Activated CD8-positive, alpha-beta T cell treated with anti-CD3 and anti-CD28 coated beads, Interleukin-2, amount 10 ng/mL, durations not matched to agents 7 days and 5 days (primary cell): ENCODE measurements at regions not wholly inside any gene's neighbourhood (a gene's known extent, or its start where the extent isn't known, plus 50 kb on each side); places are given as distances from the start of the nearest gene placed in this dataset.

ENCODE experiments used
- ATAC-seq: fragments of 150-1000 bp; cut with Tn5 transposase; one replicate; pipeline ENCODE4 v1.10.0; 2021; ENCODE audit warnings: moderate library complexity
- CTCF ChIA-PET: fragments of 350-600 bp; sonication (Branson Sonifier 250); formaldehyde crosslinking; loops from one replicate; lab custom pipeline; 2021; ENCODE audit warnings: antibody characterized with exemption; lab: Charles Lee
- POLR2A ChIA-PET: fragments of 350-600 bp; sonication (Branson Sonifier 250); formaldehyde crosslinking; loops from one replicate; lab custom pipeline; 2021; ENCODE audit warnings: antibody characterized with exemption; lab: Charles Lee
- DNase-seq: peaks from one replicate; pipeline ENCODE4 v3.0.0-alpha.2; 2020
- H3K27ac Mint-ChIP-seq: one replicate; pipeline ENCODE4 v1.8.0; 2021; ENCODE audit warnings: mild to moderate bottlenecking, mixed read lengths
- H3K27me3 Mint-ChIP-seq: one replicate; pipeline ENCODE4 v1.8.0; 2021; ENCODE audit warnings: low read depth, mixed read lengths
- H3K36me3 Mint-ChIP-seq: one replicate; pipeline ENCODE4 v1.8.0; 2021; ENCODE audit warnings: low read depth, mixed read lengths
- H3K4me1 Mint-ChIP-seq: one replicate; pipeline ENCODE4 v1.8.0; 2021; ENCODE audit warnings: low read depth, mixed read lengths
- H3K4me3 Mint-ChIP-seq: one replicate; pipeline ENCODE4 v1.8.0; 2021; ENCODE audit warnings: mild to moderate bottlenecking, mixed read lengths
- H3K9me3 Mint-ChIP-seq: one replicate; pipeline ENCODE4 v1.8.0; 2022; ENCODE audit warnings: mixed read lengths; ENCODE audit not compliant: insufficient read depth

DNA sequence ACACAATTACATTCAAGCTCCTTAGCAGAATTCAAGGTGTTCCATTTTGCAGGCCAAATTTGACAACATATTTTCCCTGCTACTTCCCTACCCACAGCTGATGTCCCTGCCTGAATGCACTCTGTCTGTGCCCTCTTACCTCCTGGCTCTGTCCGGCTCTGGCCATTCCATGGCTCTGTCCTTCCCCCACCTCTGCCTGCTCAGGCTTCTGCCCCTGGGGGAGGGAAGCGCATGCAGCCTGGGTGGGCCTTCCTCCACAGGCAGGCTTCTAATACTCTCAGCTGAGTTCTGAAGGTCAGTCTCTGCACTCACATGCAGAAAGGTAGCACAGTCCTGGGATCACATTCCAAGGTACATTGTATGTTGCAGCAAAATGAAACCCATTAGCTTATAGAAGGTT, 113.6 kb upstream of the CACNA2D3 start:
- H3K9me3 Mint-ChIP-seq = no peaks in the 10 kb centered on the region
- H3K27ac Mint-ChIP-seq = no peak overlapping the region
- H3K27me3 Mint-ChIP-seq = no peaks in the 10 kb centered on the region
- no peaks in the 10 kb centered on the region for H3K4me1 Mint-ChIP-seq
- DNase-seq (no peak), ATAC-seq (no peak)
- H3K36me3 Mint-ChIP-seq = no peaks in the 10 kb centered on the region
- H3K4me3 Mint-ChIP-seq = no peak overlapping the region
- ChIA-PET CTCF (no interaction called here), POLR2A (no interaction called here)

DNA sequence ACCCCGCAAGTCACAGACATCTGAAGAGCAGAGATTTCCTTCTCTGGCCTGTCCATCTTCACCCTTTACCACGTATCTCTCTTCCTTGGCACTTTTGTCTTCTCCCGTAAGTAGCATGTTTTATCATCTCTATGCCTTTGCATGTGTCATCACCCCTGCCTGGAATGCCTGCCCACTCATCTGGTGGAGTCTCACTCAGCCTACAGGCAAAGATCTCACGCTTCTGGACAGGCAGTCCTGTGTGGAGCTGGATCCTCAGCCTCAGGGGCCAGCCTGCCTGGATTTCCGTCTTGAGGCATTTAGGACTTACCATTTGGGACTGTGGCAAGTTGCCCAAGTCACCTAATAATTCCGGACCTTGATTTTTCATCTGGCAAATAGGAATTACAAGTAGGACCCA, 114.3 kb upstream of the CACNA2D3 start:
- Mint-ChIP-seq H3K27ac (no peak overlapping the region), H3K4me1 (no peaks in the 10 kb centered on the region), H3K4me3 (no peak overlapping the region), H3K9me3 (no peaks in the 10 kb centered on the region), H3K36me3 (no peaks in the 10 kb centered on the region), H3K27me3 (no peaks in the 10 kb centered on the region)
- ChIA-PET CTCF (no interaction called here), POLR2A (no interaction called here)
- DNase-seq = no peak
- ATAC-seq = no peak

DNA sequence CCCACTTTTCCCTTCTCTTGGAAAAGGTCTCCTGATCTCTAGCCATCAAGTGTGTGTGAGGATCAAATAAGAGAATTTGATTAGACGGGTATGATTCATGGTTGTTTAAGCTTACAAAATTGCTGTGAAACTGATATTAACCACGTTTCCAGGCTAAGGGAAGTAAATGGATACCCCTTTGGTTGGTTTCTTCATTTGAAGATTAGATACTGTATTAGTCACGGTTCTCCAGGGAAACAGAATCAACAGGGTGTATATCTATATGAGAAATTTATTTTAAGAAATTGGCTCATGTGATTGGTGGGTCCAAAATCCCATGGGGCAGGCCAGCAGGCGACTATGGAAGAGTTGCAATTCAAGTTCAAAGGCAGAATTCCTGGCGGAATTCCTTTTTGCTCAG, 112.7 kb upstream of the SELENOK start:
- no peaks in the 10 kb centered on the region for H3K27me3 Mint-ChIP-seq
- ChIA-PET CTCF (no interaction called here), POLR2A (no interaction called here)
- DNase-seq (no peak), ATAC-seq (no peak)
- H3K36me3 Mint-ChIP-seq = no peaks in the 10 kb centered on the region
- H3K27ac Mint-ChIP-seq = no peak overlapping the region
- H3K4me1 Mint-ChIP-seq = no peaks in the 10 kb centered on the region
- H3K9me3 Mint-ChIP-seq = no peaks in the 10 kb centered on the region
- no peak overlapping the region for H3K4me3 Mint-ChIP-seq

DNA sequence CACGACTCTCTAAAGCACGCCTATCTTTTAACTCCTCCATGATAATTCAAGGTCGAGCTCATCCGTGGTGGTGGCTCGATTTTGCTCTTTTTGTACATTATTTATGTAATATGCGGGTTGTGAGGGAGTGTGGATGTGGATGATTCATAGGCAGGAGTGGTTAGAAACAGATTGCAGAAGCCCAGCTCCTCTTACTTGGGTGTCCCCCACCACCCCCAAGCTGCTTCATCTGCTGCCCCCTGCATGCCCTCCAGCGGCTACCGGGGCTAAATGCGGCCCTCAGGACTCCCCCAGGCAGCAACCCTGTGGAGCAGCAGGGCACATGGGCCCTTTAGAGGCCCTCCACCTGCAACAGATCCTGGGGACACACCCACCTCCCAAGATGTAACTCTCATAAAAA, 111.5 kb upstream of the SELENOK start:
- Mint-ChIP-seq H3K36me3 (no peaks in the 10 kb centered on the region), H3K4me1 (no peaks in the 10 kb centered on the region), H3K27me3 (peaks cover 3% of the 10 kb centered on the region), H3K9me3 (no peaks in the 10 kb centered on the region), H3K4me3 (no peak overlapping the region), H3K27ac (no peak overlapping the region)
- CTCF ChIA-PET = no interaction called here
- DNase-seq (no peak), ATAC-seq (no peak)
- POLR2A ChIA-PET = no interaction called here

DNA sequence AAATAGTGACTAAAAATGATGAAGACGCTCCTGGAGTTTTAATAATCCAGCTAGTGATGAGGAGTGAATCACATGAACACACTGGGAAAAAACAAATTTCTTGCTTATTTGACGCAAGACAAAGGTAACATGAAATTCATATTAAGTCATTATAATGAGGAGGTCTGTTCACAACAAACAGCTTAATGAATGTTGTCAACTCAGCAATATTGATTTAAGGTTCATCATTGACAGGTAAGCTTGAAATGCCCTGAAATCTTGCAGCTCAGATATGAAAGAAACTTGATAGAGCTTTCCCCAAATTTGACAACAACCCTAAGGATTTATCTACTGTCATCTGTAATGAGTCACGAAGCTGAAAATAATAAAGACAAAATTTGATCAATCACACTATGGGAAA, 108.1 kb upstream of the SELENOK start:
- H3K9me3 Mint-ChIP-seq = no peaks in the 10 kb centered on the region
- CTCF ChIA-PET = no interaction called here
- no peak overlapping the region for H3K4me3 Mint-ChIP-seq
- no peak overlapping the region for H3K27ac Mint-ChIP-seq
- peaks cover 3% of the 10 kb centered on the region for H3K27me3 Mint-ChIP-seq
- DNase-seq (no peak), ATAC-seq (no peak)
- POLR2A ChIA-PET = no interaction called here
- no peaks in the 10 kb centered on the region for H3K4me1 Mint-ChIP-seq
- no peaks in the 10 kb centered on the region for H3K36me3 Mint-ChIP-seq

DNA sequence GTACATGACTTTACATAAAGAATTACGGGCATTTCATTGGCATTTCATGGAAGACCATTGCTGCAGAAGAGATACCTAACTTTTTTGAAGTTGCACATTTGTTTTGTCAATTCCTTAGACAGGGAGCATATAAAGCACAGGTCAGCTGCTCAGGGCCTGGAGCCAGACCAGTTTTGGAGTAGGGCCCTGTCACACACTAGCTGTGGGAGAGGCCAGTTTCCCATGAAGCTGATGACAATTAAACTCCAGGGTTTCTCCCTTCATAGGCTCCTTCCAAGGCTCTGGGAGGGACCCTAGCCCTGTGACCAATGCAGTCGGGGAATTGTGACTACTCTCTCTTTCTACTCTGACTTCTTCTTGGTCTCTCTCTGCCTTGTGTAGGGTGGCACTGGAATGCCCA, 107.3 kb upstream of the SELENOK start:
- H3K4me3 Mint-ChIP-seq = no peak overlapping the region
- no peaks in the 10 kb centered on the region for H3K9me3 Mint-ChIP-seq
- no peaks in the 10 kb centered on the region for H3K4me1 Mint-ChIP-seq
- H3K27me3 Mint-ChIP-seq = peaks cover 3% of the 10 kb centered on the region
- DNase-seq (no peak), ATAC-seq (no peak)
- H3K27ac Mint-ChIP-seq = no peak overlapping the region
- ChIA-PET POLR2A (no interaction called here), CTCF (no interaction called here)
- H3K36me3 Mint-ChIP-seq = no peaks in the 10 kb centered on the region

DNA sequence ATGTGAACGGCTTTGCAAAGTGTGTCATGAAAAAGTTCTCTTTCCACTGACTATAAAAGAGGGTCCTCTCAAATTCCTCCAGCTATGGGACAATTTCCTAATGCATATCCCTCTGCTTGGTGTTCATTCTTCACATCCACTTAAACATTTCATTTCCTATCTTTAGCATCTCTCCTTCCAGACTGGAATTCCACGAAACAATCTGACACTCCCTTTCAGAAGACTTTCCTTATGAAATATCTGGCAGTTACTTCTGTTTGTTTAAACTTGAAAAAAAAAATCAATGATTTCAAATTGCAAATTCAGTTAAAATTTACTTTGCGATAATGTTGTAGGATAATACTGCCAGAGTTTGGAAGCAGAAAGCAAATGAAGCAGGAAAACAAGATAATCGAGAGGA, 105.8 kb upstream of the SELENOK start:
- Mint-ChIP-seq H3K4me3 (no peak overlapping the region), H3K27ac (no peak overlapping the region), H3K9me3 (no peaks in the 10 kb centered on the region), H3K4me1 (no peaks in the 10 kb centered on the region), H3K36me3 (no peaks in the 10 kb centered on the region), H3K27me3 (peaks cover 3% of the 10 kb centered on the region)
- CTCF ChIA-PET = no interaction called here
- DNase-seq (no peak), ATAC-seq (no peak)
- POLR2A ChIA-PET = no interaction called here

DNA sequence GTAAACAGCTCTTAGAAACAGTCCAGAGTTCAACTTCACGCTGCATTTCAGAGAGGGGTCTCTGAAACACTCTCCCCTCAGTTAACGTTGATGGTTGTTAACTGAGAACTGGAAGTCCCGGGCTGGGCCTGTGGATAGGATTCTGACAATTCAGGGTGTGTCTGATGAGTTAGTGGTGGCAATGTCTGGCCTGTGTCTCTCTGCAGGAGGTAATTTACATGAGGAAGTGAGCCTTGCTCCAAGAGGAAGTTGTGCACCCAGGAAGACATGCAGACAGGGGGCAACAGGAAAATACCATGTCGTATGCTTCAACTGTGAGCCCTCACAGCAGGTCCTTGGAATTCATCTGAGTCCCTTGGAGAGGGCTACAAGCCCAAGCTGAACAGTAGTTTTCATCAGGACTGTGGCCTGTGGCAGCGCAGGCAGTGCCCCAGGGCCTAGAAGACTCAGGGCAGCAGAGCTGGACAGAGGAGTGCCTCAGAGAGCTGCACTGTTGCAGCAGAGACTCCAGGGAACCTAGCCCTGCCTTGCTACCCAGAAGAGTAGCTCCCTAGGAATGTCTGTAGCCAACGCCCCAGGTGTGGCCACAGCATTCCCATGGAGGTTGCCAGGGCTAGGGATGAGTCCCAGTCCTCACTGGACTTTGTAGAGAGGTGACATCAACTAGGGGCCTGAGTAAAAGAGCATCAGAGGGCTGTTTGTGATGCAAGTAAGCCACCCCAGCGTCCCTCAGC, 104.6 kb upstream of the SELENOK start:
- H3K36me3 Mint-ChIP-seq = no peaks in the 10 kb centered on the region
- no peaks in the 10 kb centered on the region for H3K9me3 Mint-ChIP-seq
- no peaks in the 10 kb centered on the region for H3K4me1 Mint-ChIP-seq
- H3K27me3 Mint-ChIP-seq = peaks cover 3% of the 10 kb centered on the region
- ATAC-seq (no peak), DNase-seq (no peak)
- H3K27ac Mint-ChIP-seq = no peak overlapping the region
- H3K4me3 Mint-ChIP-seq = no peak overlapping the region
- ChIA-PET POLR2A (no interaction called here), CTCF (no interaction called here)

DNA sequence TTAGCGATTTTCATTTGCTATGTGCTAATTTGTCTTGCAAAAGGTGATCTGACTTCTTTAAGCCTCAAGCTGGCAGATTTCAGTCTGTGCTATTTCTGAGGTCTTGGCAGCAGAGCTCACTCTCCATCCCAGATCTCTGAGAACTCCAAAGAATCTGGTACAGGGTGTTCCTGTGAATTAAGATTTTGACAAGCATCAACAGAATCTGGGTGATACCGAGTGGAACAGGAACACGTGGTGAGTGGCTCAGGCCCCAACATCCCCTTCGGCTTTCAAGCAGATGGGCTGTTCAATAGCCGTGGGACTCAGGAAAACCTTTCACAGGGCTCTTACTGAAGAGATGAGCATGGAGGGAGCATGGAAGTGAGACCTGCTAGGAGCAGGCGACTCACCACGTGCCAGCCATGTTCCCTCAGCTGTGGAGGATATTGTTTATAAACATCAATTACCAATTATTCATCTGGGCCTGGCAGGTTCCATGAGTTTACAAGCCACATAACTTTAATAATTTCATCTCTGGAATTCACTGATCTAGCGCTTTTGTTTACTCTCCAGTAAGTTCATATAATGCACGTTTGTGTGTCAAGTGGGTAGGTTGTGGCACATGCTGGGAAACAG, 103.4 kb upstream of the SELENOK start:
- H3K9me3 Mint-ChIP-seq = no peaks in the 10 kb centered on the region

DNA sequence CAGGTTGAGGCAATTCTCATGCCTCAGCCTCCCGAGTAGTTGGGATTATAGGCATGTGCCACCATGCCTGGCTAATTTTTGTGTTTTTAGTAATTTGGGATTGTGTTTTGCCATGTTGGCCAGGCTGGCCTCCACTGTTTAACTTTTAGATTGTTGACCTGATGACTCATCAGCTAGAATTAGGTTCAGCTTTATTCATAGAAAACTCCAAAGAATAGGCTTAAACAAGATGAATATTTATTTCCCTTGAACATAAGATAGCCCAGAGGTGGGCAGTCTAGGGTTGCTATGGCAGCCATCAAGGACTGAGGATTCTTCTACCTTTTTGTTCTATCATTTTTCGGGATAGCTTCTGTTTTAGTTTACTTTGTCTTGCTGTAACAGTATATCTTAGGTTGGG, 99.6 kb upstream of the SELENOK start:
- ATAC-seq (no peak), DNase-seq (no peak)
- Mint-ChIP-seq H3K4me3 (no peak overlapping the region), H3K27me3 (no peaks in the 10 kb centered on the region), H3K36me3 (no peaks in the 10 kb centered on the region), H3K4me1 (no peaks in the 10 kb centered on the region), H3K9me3 (no peaks in the 10 kb centered on the region), H3K27ac (no peak overlapping the region)
- CTCF ChIA-PET = no interaction called here
- POLR2A ChIA-PET = no interaction called here

More for the DNA sequence above, 103.4 kb upstream of the SELENOK start:
- ATAC-seq (no peak), DNase-seq (no peak)
- ChIA-PET CTCF (no interaction called here), POLR2A (no interaction called here)
- no peaks in the 10 kb centered on the region for H3K4me1 Mint-ChIP-seq
- peaks cover 3% of the 10 kb centered on the region for H3K27me3 Mint-ChIP-seq
- no peaks in the 10 kb centered on the region for H3K36me3 Mint-ChIP-seq
- no peak overlapping the region for H3K27ac Mint-ChIP-seq
- no peak overlapping the region for H3K4me3 Mint-ChIP-seq

DNA sequence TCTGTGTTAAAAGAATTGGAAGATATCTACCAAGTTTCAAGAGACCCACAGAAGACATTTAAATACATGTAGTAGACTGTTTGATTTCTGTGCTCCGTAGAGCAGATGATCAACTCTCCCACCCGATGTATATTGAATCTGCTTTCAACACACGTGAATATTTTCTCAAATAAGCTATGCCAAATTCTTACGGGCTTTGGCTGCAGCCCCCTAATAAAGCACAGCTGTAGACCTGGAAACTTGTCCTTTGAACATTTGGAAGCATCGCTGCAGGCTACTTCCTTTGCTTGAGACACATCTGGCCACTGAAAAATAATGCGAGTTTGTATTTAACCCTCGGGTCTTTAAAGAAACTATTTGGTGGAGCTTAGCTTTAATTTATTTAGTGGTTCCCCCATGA, 98.3 kb upstream of the SELENOK start:
- H3K27me3 Mint-ChIP-seq = no peaks in the 10 kb centered on the region
- ChIA-PET POLR2A (no interaction called here), CTCF (no interaction called here)
- H3K27ac Mint-ChIP-seq = no peak overlapping the region
- no peak overlapping the region for H3K4me3 Mint-ChIP-seq
- no peaks in the 10 kb centered on the region for H3K9me3 Mint-ChIP-seq
- DNase-seq (no peak), ATAC-seq (no peak)
- H3K4me1 Mint-ChIP-seq = no peaks in the 10 kb centered on the region
- H3K36me3 Mint-ChIP-seq = no peaks in the 10 kb centered on the region

DNA sequence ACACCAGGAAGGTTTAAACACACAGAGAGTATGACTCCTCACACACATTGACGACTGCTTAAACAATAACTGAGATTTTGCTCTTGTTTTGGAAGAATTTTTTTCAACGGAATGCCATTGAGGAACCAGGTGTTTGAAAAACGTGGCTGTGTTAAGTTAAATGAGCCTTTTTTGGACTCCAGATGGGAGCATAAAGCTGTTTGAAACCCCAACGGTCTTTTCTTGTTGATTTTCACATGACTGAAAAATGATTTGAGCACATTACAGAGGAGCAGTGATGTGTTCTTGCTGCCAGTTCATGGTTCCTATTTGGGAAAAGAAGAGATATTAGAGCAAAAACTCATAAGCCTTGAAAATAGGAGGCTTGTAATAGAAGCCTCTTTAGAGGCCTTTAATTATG, 97.8 kb upstream of the SELENOK start:
- no peak for DNase-seq
- ChIA-PET POLR2A (no interaction called here), CTCF (no interaction called here)
- ATAC-seq = no peak
- no peaks in the 10 kb centered on the region for H3K36me3 Mint-ChIP-seq
- no peaks in the 10 kb centered on the region for H3K9me3 Mint-ChIP-seq
- no peaks in the 10 kb centered on the region for H3K4me1 Mint-ChIP-seq
- H3K27ac Mint-ChIP-seq = no peak overlapping the region
- H3K27me3 Mint-ChIP-seq = no peaks in the 10 kb centered on the region
- H3K4me3 Mint-ChIP-seq = no peak overlapping the region

DNA sequence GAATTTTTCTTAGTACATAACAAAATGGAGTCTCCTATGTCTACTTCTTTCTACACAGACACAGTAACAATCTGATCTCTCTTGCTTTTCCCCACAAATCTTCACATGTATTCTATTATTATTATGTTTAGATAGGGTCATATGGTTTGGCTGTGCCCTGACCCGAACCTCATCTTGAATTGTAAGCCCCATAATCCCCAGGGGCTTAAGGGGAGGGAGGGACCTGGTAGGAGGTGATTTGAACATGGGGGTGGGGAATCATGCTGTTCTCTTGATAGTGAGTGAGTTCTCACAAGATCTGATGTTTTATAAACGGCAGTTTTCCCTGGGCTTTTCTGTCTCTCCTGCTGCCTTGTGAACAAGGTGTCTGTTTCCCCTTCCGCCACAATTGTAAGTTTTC, 86.7 kb upstream of the SELENOK start:
- H3K27me3 Mint-ChIP-seq = no peaks in the 10 kb centered on the region
- POLR2A ChIA-PET = no interaction called here
- no peaks in the 10 kb centered on the region for H3K36me3 Mint-ChIP-seq
- ATAC-seq = no peak
- DNase-seq = no peak
- H3K9me3 Mint-ChIP-seq = peaks cover 10% of the 10 kb centered on the region
- CTCF ChIA-PET = no interaction called here
- H3K27ac Mint-ChIP-seq = no peak overlapping the region
- no peaks in the 10 kb centered on the region for H3K4me1 Mint-ChIP-seq
- H3K4me3 Mint-ChIP-seq = no peak overlapping the region
